OCI-LY7 (cell line): ENCODE measurements at regions not wholly inside any gene's neighbourhood (a gene's known extent, or its start where the extent isn't known, plus 50 kb on each side); places are given as distances from the start of the nearest gene placed in this dataset.

ENCODE experiments used
- BruUV-seq: library from RNA; stranded (reverse); fragments of 400-500 nt; replicated peaks from 2 replicates; lab custom pipeline; 2021; lab: Mats Ljungman, UMichigan
- CTCF ChIA-PET: fragments of 300-600 bp; sonication (Branson Sonifier 250); formaldehyde crosslinking; loops from one replicate; lab custom pipeline; 2022; ENCODE audit warnings: antibody characterized with exemption; ENCODE audit not compliant: unreplicated experiment; lab: Charles Lee
- POLR2A ChIA-PET: fragments of 300-600 bp; sonication (Branson Sonifier 250); formaldehyde crosslinking; loops from one replicate; lab custom pipeline; 2022; ENCODE audit warnings: antibody characterized with exemption; lab: Charles Lee
- DNase-seq: peaks from one replicate; pipeline ENCODE4 v3.0.0-alpha.2; 2015; ENCODE audit warnings: low spot score
- H2AFZ ChIP-seq: fragments of 200-600 bp; sonication (generic), shearing (Covaris generic); 2 replicates; pipeline ENCODE4 v1.6.1; 2014; ENCODE audit warnings: mild to moderate bottlenecking, antibody characterized with exemption, low read length, moderate library complexity
- H3K27ac ChIP-seq: fragments of 200-600 bp; sonication (generic); 2 replicates; pipeline ENCODE4 v1.5.1; 2014; ENCODE audit warnings: mixed run types, low read depth, mild to moderate bottlenecking, moderate library complexity, low read length, inconsistent platforms; ENCODE audit not compliant: poor library complexity, severe bottlenecking
- H3K36me3 ChIP-seq: fragments of 200-600 bp; sonication (generic); 2 replicates; pipeline ENCODE4 v1.6.1; 2014; ENCODE audit warnings: mild to moderate bottlenecking, antibody characterized with exemption, low read length, moderate library complexity, mixed read lengths; ENCODE audit not compliant: insufficient read depth
- H3K4me1 ChIP-seq: fragments of 200-600 bp; sonication (generic); 2 replicates; pipeline ENCODE4 v1.5.1; 2014; ENCODE audit warnings: mild to moderate bottlenecking, low read length; ENCODE audit not compliant: insufficient read depth, poor library complexity, severe bottlenecking
- H3K4me2 ChIP-seq: fragments of 200-600 bp; sonication (generic); 2 replicates; pipeline ENCODE4 v1.6.1; 2014; ENCODE audit warnings: mild to moderate bottlenecking, low read length
- H3K4me3 ChIP-seq: fragments of 200-600 bp; sonication (generic); 2 replicates; pipeline ENCODE4 v1.5.1; 2014; ENCODE audit warnings: mild to moderate bottlenecking, low read depth, low read length; ENCODE audit not compliant: poor library complexity, severe bottlenecking
- H3K79me2 ChIP-seq: fragments of 200-600 bp; sonication (generic); 2 replicates; pipeline ENCODE4 v1.6.1; 2016; ENCODE audit warnings: low read depth, mild to moderate bottlenecking, low read length, moderate library complexity, mixed read lengths; ENCODE audit not compliant: insufficient read depth
- H3K9me2 ChIP-seq: fragments of 200-600 bp; sonication (generic); 2 replicates; pipeline ENCODE4 v1.6.1; 2016; ENCODE audit warnings: mild to moderate bottlenecking, low read length, mixed read lengths; ENCODE audit not compliant: insufficient read depth
- H3K9me3 ChIP-seq: fragments of 200-600 bp; sonication (generic); 2 replicates; pipeline ENCODE4 v1.6.1; 2014; ENCODE audit warnings: mild to moderate bottlenecking, mixed run types, low read length, mixed read lengths
- H4K20me1 ChIP-seq: fragments of 200-600 bp; sonication (generic); 2 replicates; pipeline ENCODE4 v1.6.1; 2014; ENCODE audit warnings: mild to moderate bottlenecking, antibody characterized with exemption, low read length, moderate library complexity, mixed read lengths; ENCODE audit not compliant: insufficient read depth
- CTCF ChIP-seq: fragments of 200-600 bp; sonication (generic); conservative IDR thresholded peaks from 2 replicates; pipeline ENCODE4 v1.5.1; 2014; ENCODE audit warnings: mild to moderate bottlenecking, antibody characterized with exemption, low read length, moderate library complexity, mixed read lengths
- EZH2phosphoT487 ChIP-seq: fragments of 200-600 bp; sonication (generic); IDR thresholded peaks from 2 replicates; pipeline ENCODE4 v1.6.1; 2018; ENCODE audit warnings: low read depth, borderline replicate concordance, mild to moderate bottlenecking, mixed run types, antibody characterized with exemption, low read length, moderate library complexity, mixed read lengths
- intact Hi-C: fragments of 100-400 bp; cut with micrococcal nuclease; formaldehyde crosslinking; loops from one replicate; pipeline ENCODE4 v1.10.0; 2022; ENCODE audit not compliant: unreplicated experiment

- CTCF ChIA-PET, result no interaction called here
- no peak overlapping the region for H3K4me3 ChIP-seq
- H3K9me3 ChIP-seq, result no peaks in the 10 kb centered on the region
Observed at GRCh38 chr6:100126790-100127484, 132.9 kb upstream of the MCHR2 start.

GRCh38 chr6:100121854-100122609 is 128.0 kb upstream of the MCHR2 start:
- Histone ChIP-seq H3K79me2 (no peaks in the 10 kb centered on the region), H3K4me1 (no peaks in the 10 kb centered on the region), H2AFZ (no peak overlapping the region), H3K27ac (no peak overlapping the region), H3K9me3 (no peaks in the 10 kb centered on the region), H3K9me2 (no peaks in the 10 kb centered on the region), H4K20me1 (no peaks in the 10 kb centered on the region), H3K36me3 (no peaks in the 10 kb centered on the region), H3K4me2 (no peak overlapping the region), H3K4me3 (no peak overlapping the region)
- DNase-seq, result no peak
- ChIA-PET CTCF (interaction anchor here (1.0 kb wide), 1 partner anchor 13 kb away, joined by 3 read pairs; no protein-coding TSS in a partner anchor), POLR2A (interaction anchor here (0.7 kb wide), 1 partner anchor 8 kb away, joined by 4 read pairs; no protein-coding TSS in a partner anchor)
- no TSS peak for BruUV-seq
- TF ChIP-seq EZH2phosphoT487, result no peak
- no peak for TF ChIP-seq CTCF
- intact Hi-C loops, result no loop called here

More at GRCh38 chr6:100126790-100127484, 132.9 kb upstream of the MCHR2 start:
- Histone ChIP-seq H3K4me2 (no peak overlapping the region), H3K4me1 (no peaks in the 10 kb centered on the region), H4K20me1 (no peaks in the 10 kb centered on the region), H3K27ac (no peak overlapping the region), H3K9me2 (no peaks in the 10 kb centered on the region), H3K79me2 (no peaks in the 10 kb centered on the region), H3K36me3 (no peaks in the 10 kb centered on the region), H2AFZ (no peak overlapping the region)
- DNase-seq, result no peak
- BruUV-seq, result no TSS peak
- TF ChIP-seq EZH2phosphoT487 (no peak), CTCF (no peak)
- intact Hi-C loops, result no loop called here
- POLR2A ChIA-PET, result interaction anchor here (0.5 to 0.6 kb wide), 3 partner anchors 24 to 39 kb away, joined by 3 to 4 read pairs (median 3); no protein-coding TSS in a partner anchor

GRCh38 chr6:100119261-100119660 is 125.2 kb upstream of the MCHR2 start:
- ChIA-PET POLR2A (no interaction called here), CTCF (no interaction called here)
- H3K9me2 ChIP-seq, result no peaks in the 10 kb centered on the region
- H3K36me3 ChIP-seq, result no peaks in the 10 kb centered on the region
- H4K20me1 ChIP-seq, result no peaks in the 10 kb centered on the region
- no peaks in the 10 kb centered on the region for H3K9me3 ChIP-seq
- DNase-seq, result no peak
- H3K79me2 ChIP-seq, result no peaks in the 10 kb centered on the region
- no TSS peak for BruUV-seq
- no peak overlapping the region for H3K27ac ChIP-seq
- intact Hi-C loops, result loop anchor here (5.0 kb wide), 1 partner anchor 538 kb away; no protein-coding TSS in a partner anchor
- H2AFZ ChIP-seq, result no peak overlapping the region
- no peaks in the 10 kb centered on the region for H3K4me1 ChIP-seq
- TF ChIP-seq CTCF, result no peak
- TF ChIP-seq EZH2phosphoT487, result no peak
- H3K4me2 ChIP-seq, result no peak overlapping the region
- no peak overlapping the region for H3K4me3 ChIP-seq
